ENCODE measurements at regions not wholly inside any gene's neighbourhood (a gene's known extent, or its start where the extent isn't known, plus 50 kb on each side); places are given as distances from the start of the nearest gene placed in this dataset.

DNA sequence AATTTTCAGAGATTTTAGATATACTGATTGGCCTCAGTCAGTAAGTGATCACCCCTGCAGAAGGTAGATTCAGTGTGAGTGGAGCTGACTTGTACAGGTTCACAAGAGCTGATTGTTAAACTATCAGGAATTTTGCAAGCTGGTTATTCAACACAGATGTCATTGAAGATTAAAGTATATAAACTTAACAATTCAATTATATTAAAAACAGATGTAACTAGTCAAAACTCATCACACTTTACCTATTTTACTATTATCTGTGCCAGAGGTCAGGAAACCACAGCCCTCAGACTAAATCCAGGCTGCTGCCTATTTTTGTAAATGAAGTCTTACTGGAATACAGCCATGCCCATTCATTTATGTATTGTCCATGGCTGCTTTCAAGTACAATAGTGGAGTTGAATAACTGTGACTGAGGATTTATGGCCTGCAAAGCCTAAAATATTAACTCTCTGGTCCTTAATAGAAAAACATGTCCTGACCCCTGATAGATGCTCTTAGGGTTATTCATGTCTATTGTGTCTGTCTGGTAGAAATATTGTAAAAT lies 429.3 kb upstream of the PDZRN3 start:
- H3K27ac ChIP-seq (replicated peaks in 1 of 4) = no peak overlapping the region

DNA sequence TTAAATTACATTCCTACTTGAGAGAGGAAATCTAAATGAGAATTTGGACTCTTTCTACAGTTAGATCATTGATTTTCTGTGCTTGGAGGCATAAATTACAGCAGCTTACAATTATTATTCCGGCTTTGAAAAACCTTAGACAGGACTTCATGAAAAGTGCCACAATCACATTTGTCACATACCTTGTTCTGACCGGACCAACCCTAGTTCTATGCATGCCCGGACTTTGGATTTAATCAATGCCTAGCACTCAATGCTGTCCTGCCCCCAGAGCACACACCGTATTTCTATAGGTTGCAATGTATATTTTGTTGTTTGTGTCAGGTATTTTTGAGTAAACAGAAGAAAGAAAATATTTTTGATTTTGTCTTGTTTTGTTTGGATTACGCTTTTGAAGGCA lies 424.7 kb upstream of the PDZRN3 start:
- Histone ChIP-seq H3K9me3 (no peaks in the 10 kb centered on the region), H3K27ac (replicated peaks in 1 of 4) (no peak overlapping the region), H3K4me3 (no peak overlapping the region), H3K27me3 (no peaks in the 10 kb centered on the region), H3K4me1 (no peaks in the 10 kb centered on the region), H3K36me3 (no peaks in the 10 kb centered on the region)
- TF ChIP-seq EP300 (IDR thresholded peaks at IDR 0.05) (no peak), POLR2AphosphoS5 (IDR thresholded peaks at IDR 0.05) (no peak), POLR2A (IDR thresholded peaks at IDR 0.05; ENCODE audit: low read depth) (no peak)
- TF ChIP-seq, protein P1, sequence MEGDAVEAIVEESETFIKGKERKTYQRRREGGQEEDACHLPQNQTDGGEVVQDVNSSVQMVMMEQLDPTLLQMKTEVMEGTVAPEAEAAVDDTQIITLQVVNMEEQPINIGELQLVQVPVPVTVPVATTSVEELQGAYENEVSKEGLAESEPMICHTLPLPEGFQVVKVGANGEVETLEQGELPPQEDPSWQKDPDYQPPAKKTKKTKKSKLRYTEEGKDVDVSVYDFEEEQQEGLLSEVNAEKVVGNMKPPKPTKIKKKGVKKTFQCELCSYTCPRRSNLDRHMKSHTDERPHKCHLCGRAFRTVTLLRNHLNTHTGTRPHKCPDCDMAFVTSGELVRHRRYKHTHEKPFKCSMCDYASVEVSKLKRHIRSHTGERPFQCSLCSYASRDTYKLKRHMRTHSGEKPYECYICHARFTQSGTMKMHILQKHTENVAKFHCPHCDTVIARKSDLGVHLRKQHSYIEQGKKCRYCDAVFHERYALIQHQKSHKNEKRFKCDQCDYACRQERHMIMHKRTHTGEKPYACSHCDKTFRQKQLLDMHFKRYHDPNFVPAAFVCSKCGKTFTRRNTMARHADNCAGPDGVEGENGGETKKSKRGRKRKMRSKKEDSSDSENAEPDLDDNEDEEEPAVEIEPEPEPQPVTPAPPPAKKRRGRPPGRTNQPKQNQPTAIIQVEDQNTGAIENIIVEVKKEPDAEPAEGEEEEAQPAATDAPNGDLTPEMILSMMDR (IDR thresholded peaks at IDR 0.05) = no peak
- WGBS = 78% methylated on average over 5 of the region's 5 CpGs
- no peak for DNase-seq (ENCODE audit: extremely low spot score)
- intact Hi-C loops (cut with DNase I) = no loop called here

More for the DNA sequence above, 429.3 kb upstream of the PDZRN3 start:
- DNase-seq (ENCODE audit: extremely low spot score) = no peak
- Histone ChIP-seq H3K27me3 (no peaks in the 10 kb centered on the region), H3K4me3 (no peak overlapping the region), H3K4me1 (no peaks in the 10 kb centered on the region), H3K9me3 (no peaks in the 10 kb centered on the region), H3K36me3 (no peaks in the 10 kb centered on the region)
- TF ChIP-seq POLR2A (IDR thresholded peaks at IDR 0.05; ENCODE audit: low read depth) (no peak), POLR2AphosphoS5 (IDR thresholded peaks at IDR 0.05) (no peak), EP300 (IDR thresholded peaks at IDR 0.05) (no peak)
- TF ChIP-seq, protein P1 (IDR thresholded peaks at IDR 0.05) = no peak
- intact Hi-C loops (cut with DNase I) = loop anchor here (10.0 kb wide), 1 partner anchor 761 kb away; no protein-coding TSS in a partner anchor

DNA sequence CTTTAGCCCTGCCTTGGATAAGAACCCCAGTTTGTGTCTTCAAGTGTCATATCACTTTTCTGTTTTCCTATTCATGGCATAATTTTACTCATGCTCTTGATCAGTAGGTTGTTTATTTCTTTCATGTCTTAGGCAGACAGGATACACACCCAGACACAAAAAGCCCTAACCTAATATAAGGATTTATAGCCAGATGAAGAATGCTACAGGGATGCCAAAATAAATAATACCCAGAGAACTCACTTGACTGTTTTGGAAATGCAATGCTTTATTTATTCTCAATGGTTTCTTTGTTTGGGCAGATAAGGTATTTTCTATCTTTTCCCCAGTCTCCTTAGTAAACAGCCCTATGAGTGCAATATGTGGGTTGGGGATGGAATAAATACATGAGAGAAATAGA lies 424.0 kb upstream of the PDZRN3 start:
- Histone ChIP-seq H3K27ac (replicated peaks in 1 of 4) (no peak overlapping the region), H3K9me3 (no peaks in the 10 kb centered on the region), H3K4me3 (no peak overlapping the region), H3K36me3 (no peaks in the 10 kb centered on the region), H3K4me1 (no peaks in the 10 kb centered on the region), H3K27me3 (no peaks in the 10 kb centered on the region)
- TF ChIP-seq, protein P1 (IDR thresholded peaks at IDR 0.05) = no peak
- TF ChIP-seq POLR2A (IDR thresholded peaks at IDR 0.05; ENCODE audit: low read depth) (no peak), EP300 (IDR thresholded peaks at IDR 0.05) (no peak), POLR2AphosphoS5 (IDR thresholded peaks at IDR 0.05) (no peak)
- no peak for DNase-seq (ENCODE audit: extremely low spot score)
- intact Hi-C loops (cut with DNase I) = no loop called here

DNA sequence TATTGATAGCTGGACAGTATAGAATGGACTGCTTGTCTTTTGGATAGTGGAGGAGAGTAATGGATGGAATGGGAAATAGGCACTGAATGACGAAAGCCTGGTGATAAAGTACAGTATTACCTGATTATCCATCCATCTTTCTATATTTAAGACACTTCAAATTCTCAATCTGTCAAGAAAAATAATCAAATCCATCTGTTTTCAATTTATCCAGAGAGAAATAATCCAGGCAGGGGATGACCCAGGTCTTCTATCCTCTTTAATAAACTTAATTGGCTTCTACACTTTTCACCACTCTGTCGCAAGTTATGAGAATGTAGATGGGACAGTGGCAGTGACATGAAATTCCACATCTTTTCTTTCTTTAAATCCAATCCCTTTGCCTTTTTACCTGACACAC lies 420.3 kb upstream of the PDZRN3 start:
- 84% methylated on average over 2 of the region's 2 CpGs for WGBS
- Histone ChIP-seq H3K4me1 (no peaks in the 10 kb centered on the region), H3K27me3 (no peaks in the 10 kb centered on the region), H3K36me3 (no peaks in the 10 kb centered on the region), H3K4me3 (no peak overlapping the region), H3K9me3 (no peaks in the 10 kb centered on the region), H3K27ac (replicated peaks in 1 of 4) (no peak overlapping the region)
- TF ChIP-seq EP300 (IDR thresholded peaks at IDR 0.05) (no peak), POLR2AphosphoS5 (IDR thresholded peaks at IDR 0.05) (no peak), POLR2A (IDR thresholded peaks at IDR 0.05; ENCODE audit: low read depth) (no peak)
- TF ChIP-seq, protein P1 (IDR thresholded peaks at IDR 0.05) = no peak
- intact Hi-C loops (cut with DNase I) = no loop called here
- DNase-seq (ENCODE audit: extremely low spot score) = no peak

DNA sequence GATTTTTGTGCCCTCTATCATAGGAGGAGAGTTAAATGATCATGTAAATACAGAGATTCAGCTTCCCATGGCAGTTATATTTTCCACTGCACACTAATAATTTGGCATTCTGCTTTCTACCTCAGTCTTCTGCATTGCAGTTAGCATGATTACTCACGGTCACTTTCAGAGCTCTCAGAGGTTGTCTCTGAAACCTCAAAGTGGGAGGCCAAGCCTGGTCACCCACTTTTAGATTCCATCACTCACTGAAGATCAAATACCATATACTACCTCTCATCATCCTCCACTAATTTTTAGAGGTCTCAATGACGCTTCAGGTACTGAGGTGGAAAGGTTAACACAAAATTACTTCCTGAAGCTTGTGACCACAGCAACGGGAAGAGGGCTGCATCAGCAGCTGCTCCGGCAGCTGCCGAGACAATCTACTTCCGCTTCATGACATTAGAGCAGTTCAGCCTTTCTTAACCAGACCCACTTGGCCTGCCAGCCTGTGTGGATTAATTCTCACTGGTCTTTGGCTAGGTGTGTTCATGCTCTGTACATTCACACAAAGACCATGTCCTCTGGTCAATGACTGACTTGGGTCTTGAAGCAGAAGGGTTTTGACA lies 416.4 kb upstream of the PDZRN3 start:
- Histone ChIP-seq H3K27me3 (no peaks in the 10 kb centered on the region), H3K4me1 (no peaks in the 10 kb centered on the region), H3K27ac (replicated peaks in 1 of 4) (no peak overlapping the region), H3K4me3 (no peak overlapping the region), H3K9me3 (no peaks in the 10 kb centered on the region), H3K36me3 (no peaks in the 10 kb centered on the region)
- WGBS = 45% methylated on average over 6 of the region's 6 CpGs
- no peak for DNase-seq (ENCODE audit: extremely low spot score)
- intact Hi-C loops (cut with DNase I) = no loop called here
- TF ChIP-seq POLR2A (IDR thresholded peaks at IDR 0.05; ENCODE audit: low read depth) (no peak), EP300 (IDR thresholded peaks at IDR 0.05) (no peak), POLR2AphosphoS5 (IDR thresholded peaks at IDR 0.05) (no peak)
- TF ChIP-seq, protein P1 (IDR thresholded peaks at IDR 0.05) = no peak
